ENCODE measurements at regions not wholly inside any gene's neighbourhood (a gene's known extent, or its start where the extent isn't known, plus 50 kb on each side); places are given as distances from the start of the nearest gene placed in this dataset.
A peak's percentile ranks its signal among the peaks of the same experiment; 100 is the strongest.

DNA sequence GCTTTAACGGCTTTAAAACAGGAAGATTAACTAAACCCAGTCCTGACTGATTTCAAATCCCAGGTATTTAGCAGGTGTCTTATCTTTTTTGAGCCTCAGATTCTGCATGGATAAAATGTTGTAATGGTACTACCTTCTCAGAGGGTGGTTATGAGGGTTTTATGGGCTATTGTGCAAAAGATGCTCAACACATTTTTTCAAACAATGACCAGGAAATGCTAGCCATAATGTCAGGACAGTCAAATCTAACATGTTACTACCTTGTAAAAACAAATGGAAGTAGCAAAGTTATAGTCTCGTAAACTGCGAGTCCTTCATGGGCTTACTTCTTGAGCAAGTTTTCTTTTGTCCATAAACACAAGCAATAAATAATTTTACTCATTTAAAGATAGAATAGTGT is 162.1 kb upstream of the TFPI start:
- Histone ChIP-seq H2BK15ac (replicated peaks; ENCODE audit: low read depth) (no peak overlapping the region), H3K79me1 (ENCODE audit: low read length) (no peaks in the 10 kb centered on the region), H3K27me3 (ENCODE audit: insufficient read depth, low read length, poor library complexity) (no peaks in the 10 kb centered on the region), H3K4me2 (ENCODE audit: low read length) (no peak overlapping the region), H3K23ac (ENCODE audit: low read length) (no peak overlapping the region), H3K79me2 (ENCODE audit: control insufficient read depth, insufficient read depth, low read length) (no peaks in the 10 kb centered on the region), H4K5ac (ENCODE audit: low read length) (no peak overlapping the region), H3K27ac (ENCODE audit: low read depth, low read length) (no peak overlapping the region), H3K56ac (ENCODE audit: low read length) (no peak overlapping the region), H3K4ac (ENCODE audit: low read depth, low read length) (no peak overlapping the region), H3K9ac (ENCODE audit: low read length) (no peak overlapping the region), H3K18ac (ENCODE audit: low read length) (no peak overlapping the region), H2BK5ac (ENCODE audit: low read length) (no peak overlapping the region), H3K4me1 (ENCODE audit: control insufficient read depth, low read depth, low read length) (no peaks in the 10 kb centered on the region), H2BK120ac (ENCODE audit: low read depth, low read length) (no peak overlapping the region), H2AK5ac (ENCODE audit: low read length) (no peak overlapping the region), H4K8ac (ENCODE audit: low read depth, low read length) (no peak overlapping the region), H3K36me3 (ENCODE audit: control insufficient read depth, insufficient read depth, low read length) (no peaks in the 10 kb centered on the region), H3K4me3 (ENCODE audit: low read length) (no peak overlapping the region)
- DNase-seq, result no peak
- WGBS (ENCODE audit: extremely low coverage, insufficient coverage, low lambda C conversion rate), result no CpG with 5 or more reads among the region's 3 CpGs

DNA sequence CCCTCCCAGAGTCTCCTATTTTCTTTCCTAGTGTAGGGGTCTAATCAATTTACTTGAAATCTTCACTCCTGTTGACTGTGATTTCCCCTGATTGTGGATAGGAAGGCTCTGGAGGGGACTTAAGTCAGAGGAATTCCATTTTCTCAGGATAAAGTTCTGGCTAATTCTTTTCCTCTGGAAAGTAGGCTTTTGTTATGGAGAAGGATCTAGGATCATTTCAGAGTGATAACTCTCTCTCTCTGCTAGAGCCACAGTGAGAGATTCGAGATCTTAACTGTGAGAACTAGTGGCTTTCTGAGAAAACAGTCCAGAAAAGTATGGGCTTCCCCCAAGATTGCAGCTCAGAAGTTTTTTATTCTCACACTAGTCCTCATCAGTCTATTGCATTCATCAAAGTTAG is 163.9 kb upstream of the TFPI start:
- Histone ChIP-seq H3K9ac (ENCODE audit: low read length) (no peak overlapping the region), H2BK15ac (replicated peaks; ENCODE audit: low read depth) (no peak overlapping the region), H2BK120ac (ENCODE audit: low read depth, low read length) (no peak overlapping the region), H3K27ac (ENCODE audit: low read depth, low read length) (no peak overlapping the region), H3K4me1 (ENCODE audit: control insufficient read depth, low read depth, low read length) (no peaks in the 10 kb centered on the region), H3K23ac (ENCODE audit: low read length) (no peak overlapping the region), H3K27me3 (ENCODE audit: insufficient read depth, low read length, poor library complexity) (no peaks in the 10 kb centered on the region), H3K79me1 (ENCODE audit: low read length) (no peaks in the 10 kb centered on the region), H3K36me3 (ENCODE audit: control insufficient read depth, insufficient read depth, low read length) (no peaks in the 10 kb centered on the region), H2AK5ac (ENCODE audit: low read length) (no peak overlapping the region), H3K56ac (ENCODE audit: low read length) (no peak overlapping the region), H2BK5ac (ENCODE audit: low read length) (no peak overlapping the region), H3K79me2 (ENCODE audit: control insufficient read depth, insufficient read depth, low read length) (no peaks in the 10 kb centered on the region), H3K4me2 (ENCODE audit: low read length) (no peak overlapping the region), H4K5ac (ENCODE audit: low read length) (no peak overlapping the region), H3K4ac (ENCODE audit: low read depth, low read length) (no peak overlapping the region), H3K18ac (ENCODE audit: low read length) (no peak overlapping the region), H4K8ac (ENCODE audit: low read depth, low read length) (no peak overlapping the region), H3K4me3 (ENCODE audit: low read length) (no peak overlapping the region)
- DNase-seq, result peak; percentile 47
- WGBS (ENCODE audit: extremely low coverage, insufficient coverage, low lambda C conversion rate), result no CpG with 5 or more reads among the region's 1 CpG

DNA sequence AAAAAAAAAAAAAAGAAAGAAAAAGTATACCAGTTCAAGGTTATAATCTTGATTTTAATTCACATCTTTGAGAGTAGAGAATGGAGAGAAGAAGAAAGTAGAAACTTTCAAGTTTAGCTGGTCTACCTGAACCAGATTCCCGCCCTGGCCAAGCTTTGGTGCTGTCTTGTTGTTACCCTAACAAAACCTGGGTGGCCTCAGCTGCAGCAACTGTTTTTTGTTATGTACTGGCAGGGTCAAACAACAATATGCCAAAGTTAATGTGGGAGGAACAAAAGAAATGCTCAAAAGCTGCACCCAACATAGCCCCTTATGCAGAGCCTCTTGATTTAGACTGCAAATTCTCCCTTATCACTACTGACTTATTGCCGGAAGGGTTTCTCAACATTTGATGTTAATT is 165.3 kb upstream of the TFPI start:
- Histone ChIP-seq H2BK5ac (ENCODE audit: low read length) (no peak overlapping the region), H3K79me1 (ENCODE audit: low read length) (no peaks in the 10 kb centered on the region), H2BK120ac (ENCODE audit: low read depth, low read length) (no peak overlapping the region), H3K4me1 (ENCODE audit: control insufficient read depth, low read depth, low read length) (no peaks in the 10 kb centered on the region), H3K56ac (ENCODE audit: low read length) (no peak overlapping the region), H2AK5ac (ENCODE audit: low read length) (no peak overlapping the region), H3K4me2 (ENCODE audit: low read length) (no peak overlapping the region), H3K27ac (ENCODE audit: low read depth, low read length) (no peak overlapping the region), H2BK15ac (replicated peaks; ENCODE audit: low read depth) (no peak overlapping the region), H3K9ac (ENCODE audit: low read length) (no peak overlapping the region), H3K4ac (ENCODE audit: low read depth, low read length) (no peak overlapping the region), H3K36me3 (ENCODE audit: control insufficient read depth, insufficient read depth, low read length) (no peaks in the 10 kb centered on the region), H3K18ac (ENCODE audit: low read length) (no peak overlapping the region), H4K8ac (ENCODE audit: low read depth, low read length) (no peak overlapping the region), H3K23ac (ENCODE audit: low read length) (no peak overlapping the region), H3K79me2 (ENCODE audit: control insufficient read depth, insufficient read depth, low read length) (no peaks in the 10 kb centered on the region), H3K4me3 (ENCODE audit: low read length) (no peak overlapping the region), H4K5ac (ENCODE audit: low read length) (no peak overlapping the region), H3K27me3 (ENCODE audit: insufficient read depth, low read length, poor library complexity) (no peaks in the 10 kb centered on the region)
- no CpG with 5 or more reads among the region's 2 CpGs for WGBS (ENCODE audit: extremely low coverage, insufficient coverage, low lambda C conversion rate)
- DNase-seq, result no peak

DNA sequence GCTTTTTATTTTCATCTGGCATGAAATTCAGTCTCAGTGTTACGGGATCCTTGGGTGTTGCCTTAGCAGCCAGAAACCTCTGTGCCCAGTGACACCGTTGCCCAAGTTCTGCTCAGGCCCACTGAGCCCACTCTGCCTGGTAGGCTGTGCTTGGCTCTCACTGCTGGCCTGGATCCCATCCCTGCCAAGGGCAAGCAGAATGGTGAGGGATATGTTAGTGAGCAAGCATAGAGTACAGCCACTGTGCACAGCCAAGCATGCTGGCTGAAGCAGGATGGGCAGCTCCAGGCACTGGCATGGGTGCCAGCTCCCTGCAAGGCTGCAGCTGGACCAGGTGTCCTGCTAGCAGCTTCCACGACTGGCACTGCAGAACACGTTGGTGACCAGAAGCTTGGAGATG is 194.7 kb upstream of the TFPI start:
- H3K56ac ChIP-seq (ENCODE audit: low read length), result no peak overlapping the region
- H3K4ac ChIP-seq (ENCODE audit: low read depth, low read length), result no peak overlapping the region
- no CpG with 5 or more reads among the region's 4 CpGs for WGBS (ENCODE audit: extremely low coverage, insufficient coverage, low lambda C conversion rate)
- no peak overlapping the region for H3K27ac ChIP-seq (ENCODE audit: low read depth, low read length)
- H3K79me1 ChIP-seq (ENCODE audit: low read length), result no peaks in the 10 kb centered on the region
- H4K5ac ChIP-seq (ENCODE audit: low read length), result no peak overlapping the region
- no peak overlapping the region for H3K23ac ChIP-seq (ENCODE audit: low read length)
- no peak overlapping the region for H2BK5ac ChIP-seq (ENCODE audit: low read length)
- DNase-seq, result no peak
- H2BK120ac ChIP-seq (ENCODE audit: low read depth, low read length), result no peak overlapping the region
- H3K18ac ChIP-seq (ENCODE audit: low read length), result no peak overlapping the region
- H3K79me2 ChIP-seq (ENCODE audit: control insufficient read depth, insufficient read depth, low read length), result no peaks in the 10 kb centered on the region
- no peak overlapping the region for H3K9ac ChIP-seq (ENCODE audit: low read length)
- H3K4me2 ChIP-seq (ENCODE audit: low read length), result no peak overlapping the region
- no peaks in the 10 kb centered on the region for H3K36me3 ChIP-seq (ENCODE audit: control insufficient read depth, insufficient read depth, low read length)
- H3K4me1 ChIP-seq (ENCODE audit: control insufficient read depth, low read depth, low read length), result no peaks in the 10 kb centered on the region
- H2BK15ac ChIP-seq (replicated peaks; ENCODE audit: low read depth), result no peak overlapping the region
- H3K4me3 ChIP-seq (ENCODE audit: low read length), result no peak overlapping the region
- no peaks in the 10 kb centered on the region for H3K27me3 ChIP-seq (ENCODE audit: insufficient read depth, low read length, poor library complexity)
- no peak overlapping the region for H2AK5ac ChIP-seq (ENCODE audit: low read length)
- no peak overlapping the region for H4K8ac ChIP-seq (ENCODE audit: low read depth, low read length)

DNA sequence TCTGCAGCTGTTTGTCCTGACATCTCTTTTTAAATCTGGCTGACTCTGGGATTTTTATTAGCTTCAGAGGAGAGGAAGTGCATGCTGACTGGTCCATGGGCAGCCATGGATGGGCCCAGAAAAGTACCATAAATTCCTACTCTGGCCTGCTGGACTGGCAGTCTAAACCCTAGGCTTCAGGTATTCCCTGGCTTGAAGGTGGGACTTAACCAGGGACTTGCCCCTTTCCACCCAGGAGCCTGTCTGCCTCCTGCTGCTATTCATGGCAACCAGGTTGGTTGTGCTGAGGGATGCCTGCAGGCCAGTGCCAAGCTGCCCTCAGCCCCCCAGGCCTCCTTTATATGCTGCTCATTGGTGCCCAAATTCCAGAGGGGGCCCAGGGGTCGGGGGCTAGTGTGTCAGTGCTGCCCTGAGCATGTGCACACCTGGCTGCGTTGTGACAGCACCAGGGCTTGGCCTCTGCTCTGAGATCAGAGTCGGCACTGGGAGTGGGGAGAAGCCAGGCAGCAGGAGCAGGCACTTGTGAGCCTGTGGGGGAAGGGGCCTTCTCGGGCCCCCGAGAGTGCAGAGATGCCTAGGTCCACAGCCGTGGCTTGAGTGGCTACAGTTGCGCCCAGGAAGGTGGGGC is 195.7 kb upstream of the TFPI start:
- Histone ChIP-seq H2BK120ac (ENCODE audit: low read depth, low read length) (no peak overlapping the region), H3K36me3 (ENCODE audit: control insufficient read depth, insufficient read depth, low read length) (no peaks in the 10 kb centered on the region), H2BK5ac (ENCODE audit: low read length) (no peak overlapping the region), H2BK15ac (replicated peaks; ENCODE audit: low read depth) (no peak overlapping the region), H3K56ac (ENCODE audit: low read length) (no peak overlapping the region), H4K5ac (ENCODE audit: low read length) (no peak overlapping the region), H3K27me3 (ENCODE audit: insufficient read depth, low read length, poor library complexity) (no peaks in the 10 kb centered on the region), H3K79me2 (ENCODE audit: control insufficient read depth, insufficient read depth, low read length) (no peaks in the 10 kb centered on the region), H2AK5ac (ENCODE audit: low read length) (no peak overlapping the region), H3K4me1 (ENCODE audit: control insufficient read depth, low read depth, low read length) (no peaks in the 10 kb centered on the region), H3K27ac (ENCODE audit: low read depth, low read length) (no peak overlapping the region), H3K79me1 (ENCODE audit: low read length) (no peaks in the 10 kb centered on the region), H3K23ac (ENCODE audit: low read length) (no peak overlapping the region), H3K4me3 (ENCODE audit: low read length) (no peak overlapping the region), H4K8ac (ENCODE audit: low read depth, low read length) (no peak overlapping the region), H3K18ac (ENCODE audit: low read length) (no peak overlapping the region), H3K4me2 (ENCODE audit: low read length) (no peak overlapping the region), H3K4ac (ENCODE audit: low read depth, low read length) (no peak overlapping the region), H3K9ac (ENCODE audit: low read length) (no peak overlapping the region)
- no peak for DNase-seq
- no CpG with 5 or more reads among the region's 7 CpGs for WGBS (ENCODE audit: extremely low coverage, insufficient coverage, low lambda C conversion rate)

DNA sequence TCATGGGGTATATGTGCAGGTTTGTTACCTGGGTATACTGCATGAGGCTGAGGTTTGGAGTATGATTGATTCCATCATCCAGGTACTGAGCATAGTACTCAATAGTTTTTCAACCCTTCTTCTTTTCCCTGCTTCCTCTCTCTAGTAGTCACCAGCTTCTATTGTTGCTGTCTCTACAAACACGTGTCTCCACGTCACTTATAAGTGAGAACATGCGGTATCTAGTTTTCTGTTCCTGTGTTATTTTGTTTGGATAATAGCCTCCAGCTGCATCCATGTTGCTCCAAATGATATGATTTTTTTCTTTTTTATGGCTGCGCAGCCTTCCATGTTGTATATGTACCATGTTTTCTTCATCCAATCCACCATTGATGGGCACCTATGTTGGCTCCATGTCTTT is 214.8 kb upstream of the TFPI start:
- no peak overlapping the region for H3K23ac ChIP-seq (ENCODE audit: low read length)

More for the DNA sequence above, 214.8 kb upstream of the TFPI start:
- H3K4me3 ChIP-seq (ENCODE audit: low read length), result no peak overlapping the region
- no peaks in the 10 kb centered on the region for H3K27me3 ChIP-seq (ENCODE audit: insufficient read depth, low read length, poor library complexity)
- H3K27ac ChIP-seq (ENCODE audit: low read depth, low read length), result no peak overlapping the region
- H2BK15ac ChIP-seq (replicated peaks; ENCODE audit: low read depth), result no peak overlapping the region
- no peak overlapping the region for H2AK5ac ChIP-seq (ENCODE audit: low read length)
- H2BK5ac ChIP-seq (ENCODE audit: low read length), result no peak overlapping the region
- no peaks in the 10 kb centered on the region for H3K4me1 ChIP-seq (ENCODE audit: control insufficient read depth, low read depth, low read length)
- no peak overlapping the region for H3K56ac ChIP-seq (ENCODE audit: low read length)
- no peaks in the 10 kb centered on the region for H3K36me3 ChIP-seq (ENCODE audit: control insufficient read depth, insufficient read depth, low read length)
- no CpG with 5 or more reads among the region's 4 CpGs for WGBS (ENCODE audit: extremely low coverage, insufficient coverage, low lambda C conversion rate)
- no peak for DNase-seq
- H3K9ac ChIP-seq (ENCODE audit: low read length), result no peak overlapping the region
- H2BK120ac ChIP-seq (ENCODE audit: low read depth, low read length), result no peak overlapping the region
- H3K18ac ChIP-seq (ENCODE audit: low read length), result no peak overlapping the region
- H4K5ac ChIP-seq (ENCODE audit: low read length), result no peak overlapping the region
- no peaks in the 10 kb centered on the region for H3K79me2 ChIP-seq (ENCODE audit: control insufficient read depth, insufficient read depth, low read length)
- H4K8ac ChIP-seq (ENCODE audit: low read depth, low read length), result no peak overlapping the region
- no peak overlapping the region for H3K4ac ChIP-seq (ENCODE audit: low read depth, low read length)
- H3K4me2 ChIP-seq (ENCODE audit: low read length), result no peak overlapping the region
- H3K79me1 ChIP-seq (ENCODE audit: low read length), result no peaks in the 10 kb centered on the region
